Keratinocyte (primary cell): ENCODE measurements at regions not wholly inside any gene's neighbourhood (a gene's known extent, or its start where the extent isn't known, plus 50 kb on each side); places are given as distances from the start of the nearest gene placed in this dataset.

Experiments used
- DNase-seq: peaks from one replicate; pipeline ENCODE4 v3.0.0-alpha.2; 2011; ENCODE audit warnings: low read depth, missing footprints, low spot score
- FAIRE-seq: peaks from 2 replicates; lab custom pipeline; 2011; peaks lifted over from hg19 to GRCh38; lab: Jason Lieb, UNC
- H2AFZ ChIP-seq: 2 replicates; pipeline ENCODE4 v1.6.0; 2012; ENCODE audit warnings: low read length, control low read depth, inconsistent platforms; ENCODE audit not compliant: control insufficient read depth
- H3K27ac ChIP-seq: 2 replicates; pipeline ENCODE4 v1.5.1; 2011; ENCODE audit warnings: low read length; ENCODE audit not compliant: control insufficient read depth, insufficient read depth
- H3K27me3 ChIP-seq: 3 replicates; pipeline ENCODE4 v1.6.0; 2011; ENCODE audit warnings: low read length; ENCODE audit not compliant: control insufficient read depth, insufficient read depth; ENCODE audit errors: extremely low read depth
- H3K36me3 ChIP-seq, 2 experiments: 2 replicates in 1 of 2; 3 replicates in 1 of 2; pipeline ENCODE4 v1.5.1; 2011; ENCODE audit warnings: low read length in 2 of 2, mild to moderate bottlenecking in 1 of 2; ENCODE audit not compliant: control insufficient read depth in 2 of 2, insufficient read depth in 2 of 2; ENCODE audit errors: extremely low read depth in 1 of 2
- H3K4me1 ChIP-seq: 3 replicates; pipeline ENCODE4 v1.5.1; 2011; ENCODE audit warnings: low read length; ENCODE audit not compliant: control insufficient read depth, insufficient read depth; ENCODE audit errors: extremely low read depth
- H3K4me2 ChIP-seq: 3 replicates; pipeline ENCODE4 v1.6.0; 2011; ENCODE audit warnings: low read depth, low read length; ENCODE audit not compliant: control insufficient read depth, insufficient read depth; ENCODE audit errors: extremely low read depth
- H3K4me3 ChIP-seq, 3 experiments: fragments of 200-600 bp in 1 of 3; sonication (generic) in 1 of 3; 2 replicates in 2 of 3; 3 replicates in 1 of 3; pipeline ENCODE4 v1.5.1; 2011 to 2016; ENCODE audit warnings: low read length in 3 of 3, mild to moderate bottlenecking in 3 of 3, control low read depth in 2 of 3, inconsistent platforms in 1 of 3, low read depth in 1 of 3, mixed read lengths in 1 of 3, mixed run types in 1 of 3, moderate library complexity in 1 of 3; ENCODE audit not compliant: control insufficient read depth in 2 of 3, insufficient read depth in 2 of 3; ENCODE audit errors: extremely low read depth in 1 of 3
- H3K79me2 ChIP-seq: 2 replicates; pipeline ENCODE4 v1.6.0; 2012; ENCODE audit warnings: low read length; ENCODE audit not compliant: control insufficient read depth, insufficient read depth
- H3K9ac ChIP-seq: 3 replicates; pipeline ENCODE4 v1.6.0; 2011; ENCODE audit warnings: low read length; ENCODE audit not compliant: control insufficient read depth, insufficient read depth; ENCODE audit errors: extremely low read depth
- H3K9me1 ChIP-seq: 3 replicates; pipeline ENCODE4 v1.6.0; 2011; ENCODE audit warnings: low read length; ENCODE audit not compliant: control insufficient read depth, insufficient read depth; ENCODE audit errors: extremely low read depth
- H3K9me3 ChIP-seq: 2 replicates; pipeline ENCODE4 v1.5.1; 2012; ENCODE audit warnings: low read depth, low read length; ENCODE audit not compliant: control insufficient read depth
- H4K20me1 ChIP-seq: 3 replicates; pipeline ENCODE4 v1.6.0; 2011; ENCODE audit warnings: low read length; ENCODE audit not compliant: control insufficient read depth, insufficient read depth; ENCODE audit errors: extremely low read depth
- CTCF ChIP-seq, 3 experiments: IDR thresholded peaks in 1 of 3; conservative IDR thresholded peaks in 1 of 3; optimal IDR thresholded peaks in 1 of 3; 2 replicates in 2 of 3; 3 replicates in 1 of 3; pipeline versions ENCODE3 to v1.5.1; 2011; ENCODE audit warnings: low read length in 3 of 3, mild to moderate bottlenecking in 3 of 3, moderate library complexity in 2 of 3, control low read depth in 1 of 3, inconsistent platforms in 1 of 3; ENCODE audit not compliant: insufficient read depth in 2 of 3; ENCODE audit errors: extremely low read depth in 1 of 3
- EZH2 ChIP-seq: IDR thresholded peaks from one replicate; pipeline ENCODE4 v1.6.1; 2012; ENCODE audit warnings: inconsistent platforms, mild to moderate bottlenecking, low read length, moderate library complexity
- dilution Hi-C: fragments of 300-500 bp; cut with MboI; formaldehyde crosslinking; loops from one replicate; pipeline ENCODE4 v1.7.0; 2020; ENCODE audit warnings: low sequenced_read_pairs; ENCODE audit not compliant: extremely low pct_ligation_motif_present

- no peaks in the 10 kb centered on the region for H4K20me1 ChIP-seq
- H3K4me1 ChIP-seq = no peaks in the 10 kb centered on the region
- no peaks in the 10 kb centered on the region for H3K9me3 ChIP-seq
- no peak overlapping the region for H3K4me2 ChIP-seq
- no peaks in the 10 kb centered on the region for H3K36me3 ChIP-seq
- no peaks in the 10 kb centered on the region for H3K9me1 ChIP-seq
- H3K4me3 ChIP-seq = no peak overlapping the region
- no peaks in the 10 kb centered on the region for H3K27me3 ChIP-seq
- DNase-seq (no peak), FAIRE-seq (no peak)
- dilution Hi-C loops = no loop called here
- no peaks in the 10 kb centered on the region for H3K79me2 ChIP-seq
- no peak overlapping the region for H3K27ac ChIP-seq
- H2AFZ ChIP-seq = no peak overlapping the region
- H3K9ac ChIP-seq = no peak overlapping the region
- TF ChIP-seq CTCF (optimal IDR thresholded peaks at IDR 0.05 in 1 of 3, IDR thresholded peaks at IDR 0.05 in 1 of 3, conservative IDR thresholded peaks at IDR 0.05 in 1 of 3; ENCODE audit: extremely low read depth in 1 of 3, insufficient read depth in 2 of 3, low read length in 3 of 3) = no peak
- TF ChIP-seq EZH2 = no peak
These were observed 68.5 kb upstream of the SRSF6 start for GRCh38 chr20:43389211-43389610.

- dilution Hi-C loops = no loop called here
- TF ChIP-seq CTCF (optimal IDR thresholded peaks at IDR 0.05 in 1 of 3, IDR thresholded peaks at IDR 0.05 in 1 of 3, conservative IDR thresholded peaks at IDR 0.05 in 1 of 3; ENCODE audit: extremely low read depth in 1 of 3, insufficient read depth in 2 of 3, low read length in 3 of 3) = no peak
- no peak for TF ChIP-seq EZH2
- H3K9me1 ChIP-seq = no peaks in the 10 kb centered on the region
- no peak overlapping the region for H3K4me2 ChIP-seq
- DNase-seq (no peak), FAIRE-seq (no peak)
- no peaks in the 10 kb centered on the region for H3K9me3 ChIP-seq
- H3K79me2 ChIP-seq = no peaks in the 10 kb centered on the region
- no peak overlapping the region for H3K27ac ChIP-seq
- H3K27me3 ChIP-seq = no peaks in the 10 kb centered on the region
- no peak overlapping the region for H3K4me3 ChIP-seq
- no peak overlapping the region for H3K9ac ChIP-seq
- no peak overlapping the region for H2AFZ ChIP-seq
- H4K20me1 ChIP-seq = no peaks in the 10 kb centered on the region
- H3K4me1 ChIP-seq = no peaks in the 10 kb centered on the region
- H3K36me3 ChIP-seq = no peaks in the 10 kb centered on the region
These were observed 69.3 kb upstream of the SRSF6 start for GRCh38 chr20:43388268-43389002.
